ENCODE measurements at regions not wholly inside any gene's neighbourhood (a gene's known extent, or its start where the extent isn't known, plus 50 kb on each side); places are given as distances from the start of the nearest gene placed in this dataset.

DNA sequence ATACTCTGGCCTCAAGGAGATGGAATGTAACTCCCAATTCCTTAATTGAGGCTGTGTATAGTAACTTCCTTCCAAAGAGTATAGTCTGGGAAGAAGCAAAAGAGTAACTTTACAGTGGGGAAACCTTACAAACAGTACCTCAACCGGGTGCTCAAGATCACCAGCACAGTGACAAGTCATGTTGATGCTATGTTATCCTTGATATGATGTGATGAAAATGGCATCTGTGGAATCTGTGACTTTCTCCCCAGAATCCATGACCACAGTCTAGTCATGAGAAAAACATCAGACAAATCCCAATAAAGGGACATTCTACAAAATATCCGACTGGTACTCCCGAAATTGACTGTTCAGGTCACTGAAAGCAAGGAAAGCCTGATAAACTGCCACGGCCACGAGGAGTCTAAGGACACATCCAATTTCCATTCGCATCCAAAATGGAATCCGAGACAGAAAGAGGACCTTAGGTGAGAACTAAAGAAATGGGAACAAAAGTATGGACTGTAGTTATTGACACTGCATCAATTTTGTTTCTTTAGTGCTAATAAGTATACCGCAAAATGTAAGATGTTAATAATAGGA, 97.3 kb upstream of the FRMD6 start:
- Histone ChIP-seq H2AK5ac (ENCODE audit: low read depth, low read length) (no peak overlapping the region), H4K20me1 (replicated peaks in 1 of 2; ENCODE audit: control insufficient read depth in 1 of 2, insufficient read depth in 2 of 2, low read length in 2 of 2) (no peaks in the 10 kb centered on the region), H3K9ac (replicated peaks in 1 of 4; ENCODE audit: extremely low read depth in 1 of 4, low read depth in 3 of 4, low read length in 3 of 4) (no peak overlapping the region), H3K36me3 (ENCODE audit: control insufficient read depth in 2 of 4, insufficient read depth in 4 of 4, low read length in 3 of 4) (no peaks in the 10 kb centered on the region), H3K18ac (ENCODE audit: extremely low read depth, low read length) (no peak overlapping the region), H3K14ac (ENCODE audit: insufficient read length) (no peak overlapping the region), H3K27me3 (replicated peaks in 1 of 4; ENCODE audit: control insufficient read depth in 3 of 4, extremely low read depth in 1 of 4, insufficient read depth in 3 of 4, low read length in 3 of 4) (no peaks in the 10 kb centered on the region), H2BK120ac (replicated peaks; ENCODE audit: low read depth, low read length) (no peak overlapping the region), H2BK12ac (ENCODE audit: low read depth, low read length) (no peak overlapping the region), H3K23ac (ENCODE audit: insufficient read length) (no peak overlapping the region), H2BK15ac (ENCODE audit: low read length) (no peak overlapping the region), H3K27ac (ENCODE audit: low read depth, low read length) (no peak overlapping the region), H3K79me2 (ENCODE audit: control insufficient read depth in 1 of 2, insufficient read depth in 2 of 2, low read length in 2 of 2) (no peaks in the 10 kb centered on the region), H3K23me2 (ENCODE audit: low read depth, low read length) (no peaks in the 10 kb centered on the region), H3K56ac (replicated peaks; ENCODE audit: insufficient read length, low read depth, low read length) (no peak overlapping the region), H3K4me2 (ENCODE audit: insufficient read depth in 1 of 2, low read depth in 2 of 2, low read length in 2 of 2) (no peak overlapping the region), H4K8ac (ENCODE audit: extremely low read depth, insufficient read depth, low read length) (no peak overlapping the region), H4K91ac (replicated peaks; ENCODE audit: insufficient read length, low read length) (no peak overlapping the region), H2BK5ac (ENCODE audit: low read depth, low read length) (no peak overlapping the region), H3K4me1 (replicated peaks in 1 of 4; ENCODE audit: control insufficient read depth in 3 of 4, insufficient read depth in 4 of 4, low read length in 3 of 4) (no peaks in the 10 kb centered on the region), H3K4ac (replicated peaks; ENCODE audit: insufficient read length, low read depth, low read length) (no peak overlapping the region), H2BK20ac (ENCODE audit: low read length) (no peak overlapping the region), H3K9me3 (ENCODE audit: insufficient read depth in 2 of 2, low read depth in 1 of 2, low read length in 1 of 2) (no peaks in the 10 kb centered on the region; a peak in 1 of 4 replicates), H3K4me3 (ENCODE audit: extremely low read depth in 1 of 4, insufficient read depth in 2 of 4, low read depth in 3 of 4, low read length in 4 of 4) (no peak overlapping the region), H3K79me1 (ENCODE audit: low read depth, low read length) (no peaks in the 10 kb centered on the region), H4K5ac (ENCODE audit: insufficient read length, low read depth, low read length) (no peak overlapping the region), H2AFZ (ENCODE audit: low read length) (no peak overlapping the region)
- no peak for DNase-seq (ENCODE audit: low read depth in 1 of 2, low spot score in 2 of 2)
- ChIA-PET CTCF (ENCODE audit: partially characterized antibody) (interaction anchor here (1.2 to 2.0 kb wide), 3 partner anchors 8 to 221 kb away, joined by 3 to 6 read pairs (median 5); no protein-coding TSS in a partner anchor), POLR2A (ENCODE audit: partially characterized antibody) (no interaction called here)
- TF ChIP-seq SP1 (IDR thresholded peaks at IDR 0.05; ENCODE audit: low read depth, low read length) = no peak
- no peak for TF ChIP-seq EGR1 (IDR thresholded peaks at IDR 0.05; ENCODE audit: borderline replicate concordance, low read depth, low read length)
- no peak for TF ChIP-seq TAF7 (optimal IDR thresholded peaks at IDR 0.05; ENCODE audit: borderline replicate concordance, low read depth, low read length)
- no peak for FAIRE-seq
- 92% methylated on average over 8 of the region's 8 CpGs; no CpG with 5 or more reads in 1 of the 2 experiments for WGBS, 2 experiments (ENCODE audit: extremely low coverage in 1 of 2, insufficient coverage in 1 of 2, insufficient read length in 1 of 2, insufficient replicate concordance in 2 of 2, low coverage in 1 of 2, low lambda C conversion rate in 2 of 2, missing lambda C conversion rate in 1 of 2)

All from H1 (cell line).